RPMI7951 (cell line): ENCODE measurements at regions not wholly inside any gene's neighbourhood (a gene's known extent, or its start where the extent isn't known, plus 50 kb on each side); places are given as distances from the start of the nearest gene placed in this dataset.

Experiments used
- DNase-seq: peaks from one replicate; pipeline ENCODE4 v3.0.0-alpha.2; 2012; ENCODE audit warnings: low read depth

DNA sequence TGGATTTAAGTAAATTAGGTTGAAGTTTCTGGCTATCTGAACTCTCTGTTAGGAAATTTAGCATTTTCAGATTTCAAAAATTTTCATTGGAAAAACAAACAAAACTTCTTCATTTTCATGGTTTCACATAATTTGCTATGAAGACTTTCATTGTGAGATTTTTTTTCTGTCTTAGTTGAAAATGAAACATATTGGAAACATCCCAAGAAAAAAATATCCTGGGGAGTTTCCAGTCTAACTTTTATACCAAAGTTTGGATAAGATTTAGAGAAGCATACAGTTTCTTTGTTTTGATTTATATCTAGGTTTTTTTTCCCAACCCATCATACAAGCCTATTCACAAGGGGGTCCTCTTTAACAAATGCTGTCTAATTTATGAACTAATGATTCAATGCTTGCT, 300.5 kb upstream of the SEMA3A start:
- DNase-seq: no peak

DNA sequence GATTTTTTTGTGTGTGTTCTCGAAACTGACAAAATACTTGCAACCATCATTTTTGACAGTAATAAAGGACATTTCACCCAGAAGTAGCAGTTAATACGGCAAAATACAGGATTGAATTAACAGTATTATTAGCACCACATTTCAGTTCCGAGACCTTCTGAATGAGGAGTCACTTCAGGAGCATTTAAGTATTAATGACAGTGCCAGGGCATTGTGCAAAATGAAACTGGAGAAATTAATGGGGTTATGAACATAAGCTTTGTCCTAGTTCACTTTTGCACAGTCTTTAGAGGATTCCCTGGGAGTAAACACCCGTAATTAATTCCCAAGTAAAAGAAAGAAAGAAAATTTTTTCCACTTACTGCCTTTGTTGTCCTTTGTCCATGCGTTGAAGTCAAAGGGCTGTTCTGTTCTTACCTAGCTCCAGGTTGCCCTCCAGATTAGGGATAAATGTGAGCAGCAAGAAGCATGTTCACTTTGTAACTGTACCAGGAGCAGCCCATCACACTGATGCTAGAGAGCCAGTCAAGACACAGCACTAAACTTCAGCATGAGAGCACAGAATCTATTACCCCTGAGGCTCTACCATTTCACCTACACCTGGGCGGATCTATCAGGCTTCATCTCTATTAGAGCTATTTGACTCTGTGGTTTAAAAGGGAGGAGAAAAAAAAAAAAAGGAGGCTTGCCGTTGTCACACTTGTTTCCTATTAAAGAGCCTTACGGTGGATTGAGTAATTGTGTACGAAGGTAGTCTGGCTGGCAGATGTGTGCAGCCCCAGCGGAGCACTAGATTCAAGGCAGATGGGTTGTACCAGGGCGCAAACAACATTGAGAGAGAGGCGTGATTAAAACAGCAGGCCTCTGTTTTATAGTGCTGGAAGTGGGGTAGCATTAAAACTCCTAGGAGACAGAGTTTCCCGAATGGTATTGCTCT, 297.8 kb upstream of the SEMA3A start:
- no peak for DNase-seq

GRCh38 chr7:84490661-84491060, 296.1 kb upstream of the SEMA3A start:
- peak; percentile 26 for DNase-seq

GRCh38 chr7:84484502-84485079, 290.0 kb upstream of the SEMA3A start:
- no peak for DNase-seq

DNA sequence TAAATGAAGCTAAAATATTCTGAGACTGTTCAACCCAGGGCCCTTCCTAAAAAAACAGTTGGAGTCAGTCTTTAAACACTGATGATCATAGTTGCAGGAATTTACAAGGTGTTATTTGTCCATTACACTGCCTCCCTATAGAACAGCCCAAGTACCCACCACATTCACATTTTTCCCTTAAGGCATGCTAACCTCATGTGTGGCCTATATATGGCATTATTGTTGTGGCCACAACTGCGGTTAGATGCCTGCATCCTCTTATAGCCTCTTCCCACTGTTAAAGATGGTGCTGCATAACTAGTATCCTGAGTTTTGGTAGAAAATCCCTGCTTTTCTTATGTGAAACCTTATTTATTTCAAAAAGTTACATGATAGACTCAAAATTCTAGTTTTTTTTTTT, 287.9 kb upstream of the SEMA3A start:
- DNase-seq: peak; percentile 8

DNA sequence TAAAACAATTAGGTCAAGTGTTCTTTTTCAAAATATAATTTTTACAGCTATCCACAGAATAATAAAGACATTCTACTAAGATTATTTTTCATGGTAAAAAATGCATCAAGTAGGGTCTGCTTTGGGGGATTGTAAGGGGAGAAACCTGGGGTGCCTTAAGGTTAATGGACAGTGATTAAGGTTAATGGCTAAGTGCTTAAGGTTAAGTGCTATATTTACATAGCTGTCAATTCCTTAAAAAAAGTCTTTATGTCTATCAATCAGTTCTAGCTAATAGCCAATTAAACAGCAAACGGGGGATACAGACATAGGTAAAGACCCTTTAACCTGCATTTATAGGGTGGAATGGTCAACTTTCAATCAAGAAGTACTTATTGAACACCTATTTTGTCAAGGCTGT, 284.5 kb upstream of the SEMA3A start:
- DNase-seq: no peak

DNA sequence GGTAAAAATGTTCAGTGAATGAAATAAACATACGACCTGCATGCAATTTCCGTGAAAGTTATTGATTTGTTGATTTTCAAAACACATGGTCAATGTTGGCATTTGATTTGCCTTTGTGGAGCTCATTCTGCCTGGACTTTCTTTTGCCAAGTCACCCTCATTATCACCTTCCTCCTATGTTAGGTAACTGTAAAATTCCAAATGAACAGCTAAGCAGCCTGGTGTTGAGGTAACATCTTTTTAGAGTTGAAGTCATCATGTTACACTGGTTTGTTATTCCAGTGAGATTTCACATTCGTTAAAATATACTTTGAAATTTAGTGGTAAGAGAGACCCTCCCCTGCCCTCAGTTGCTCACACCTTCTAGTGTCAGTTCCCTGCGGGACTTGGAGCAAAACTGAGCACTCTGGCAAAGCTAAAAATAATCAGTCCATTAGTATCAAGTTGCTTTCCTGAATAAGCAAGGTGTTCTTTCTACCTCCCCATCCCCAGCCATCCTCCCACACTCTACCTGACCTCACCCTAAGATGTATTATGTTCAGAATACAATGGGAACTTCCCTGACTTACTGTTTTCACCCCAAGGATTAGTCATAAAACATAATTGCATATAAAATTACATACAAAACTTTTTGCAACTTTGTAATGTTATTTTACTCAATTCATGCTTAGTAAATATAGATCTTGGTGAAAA, 283.3 kb upstream of the SEMA3A start:
- no peak for DNase-seq

- no peak for DNase-seq
Observed at GRCh38 chr7:84474436-84474835, 279.8 kb upstream of the SEMA3A start.

- DNase-seq: no peak
Observed at GRCh38 chr7:84471576-84471975, 277.0 kb upstream of the SEMA3A start.

DNA sequence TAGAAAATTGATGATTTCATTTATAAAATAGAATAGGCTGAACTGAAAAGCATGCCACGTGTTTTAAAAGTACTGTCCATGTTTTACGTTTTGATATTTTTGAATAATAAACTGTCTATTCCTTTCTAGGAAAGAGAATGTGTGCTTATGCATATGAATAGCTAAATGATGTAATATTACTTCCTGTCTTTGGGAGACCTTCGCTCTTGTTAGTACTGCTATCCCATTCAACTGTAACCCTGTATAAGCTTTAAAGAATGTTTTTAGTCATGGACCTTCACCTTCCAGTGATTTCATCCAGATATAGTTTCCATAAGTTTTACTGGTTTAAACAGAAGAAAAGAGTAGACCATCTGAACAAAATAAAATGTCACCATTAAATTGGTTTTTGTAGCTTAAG, 274.4 kb upstream of the SEMA3A start:
- DNase-seq: no peak

- DNase-seq: no peak
Observed at GRCh38 chr7:84462259-84462658, 267.7 kb upstream of the SEMA3A start.

GRCh38 chr7:84461093-84461492, 266.5 kb upstream of the SEMA3A start:
- DNase-seq: no peak

- no peak for DNase-seq
Observed at GRCh38 chr7:84455788-84456187, 261.2 kb upstream of the SEMA3A start.

- DNase-seq: peak; percentile 2
Observed at GRCh38 chr7:84454174-84454959, 259.8 kb upstream of the SEMA3A start.

DNA sequence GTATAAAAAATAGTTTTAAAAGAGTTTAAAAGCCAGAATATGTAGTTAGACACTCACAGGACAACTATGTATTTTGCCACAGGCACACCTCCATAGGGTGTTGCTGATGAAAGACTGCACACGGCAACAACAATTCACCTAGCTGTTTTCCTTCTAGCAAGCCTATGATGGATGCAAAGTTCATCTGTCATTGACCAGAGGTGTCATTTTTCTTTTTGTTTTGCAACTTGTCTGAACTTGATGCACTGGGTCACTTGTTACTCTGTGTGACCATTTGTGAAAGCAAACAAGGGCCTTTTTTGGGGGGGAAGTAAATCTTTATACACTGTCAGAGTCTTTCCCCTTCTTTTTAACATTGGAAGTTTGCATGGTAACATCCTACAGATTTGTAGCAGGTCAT, 258.0 kb upstream of the SEMA3A start:
- no peak for DNase-seq

- DNase-seq: no peak
Observed at GRCh38 chr7:84450772-84451171, 256.2 kb upstream of the SEMA3A start.

GRCh38 chr7:84447636-84448293, 253.2 kb upstream of the SEMA3A start:
- no peak for DNase-seq

- no peak for DNase-seq
Observed at GRCh38 chr7:84446991-84447480, 252.4 kb upstream of the SEMA3A start.

DNA sequence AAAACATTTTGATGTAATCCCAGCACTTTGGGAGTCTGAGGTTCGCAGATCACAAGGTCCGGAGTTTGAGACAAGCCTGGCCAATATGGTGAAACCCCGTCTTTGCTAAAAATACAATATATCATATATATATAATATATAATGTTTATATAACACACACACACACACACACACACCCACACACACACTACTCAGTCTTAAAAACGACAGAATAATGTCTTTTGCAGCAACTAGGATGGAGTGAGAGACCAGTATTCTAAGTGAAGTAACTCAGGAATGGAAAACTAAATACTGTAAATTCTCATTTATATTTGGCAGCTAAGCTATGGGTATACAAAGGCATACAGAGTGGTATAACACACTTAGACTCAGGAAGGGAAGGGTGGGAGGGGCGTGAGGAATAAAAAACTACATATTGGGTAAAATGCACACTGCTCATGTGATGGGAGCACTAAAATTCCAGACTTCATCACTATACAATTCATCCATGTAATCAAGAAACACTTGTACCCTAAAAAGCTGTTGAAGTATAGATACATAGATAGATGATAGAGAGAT, 231.2 kb upstream of the SEMA3A start:
- DNase-seq: no peak

DNA sequence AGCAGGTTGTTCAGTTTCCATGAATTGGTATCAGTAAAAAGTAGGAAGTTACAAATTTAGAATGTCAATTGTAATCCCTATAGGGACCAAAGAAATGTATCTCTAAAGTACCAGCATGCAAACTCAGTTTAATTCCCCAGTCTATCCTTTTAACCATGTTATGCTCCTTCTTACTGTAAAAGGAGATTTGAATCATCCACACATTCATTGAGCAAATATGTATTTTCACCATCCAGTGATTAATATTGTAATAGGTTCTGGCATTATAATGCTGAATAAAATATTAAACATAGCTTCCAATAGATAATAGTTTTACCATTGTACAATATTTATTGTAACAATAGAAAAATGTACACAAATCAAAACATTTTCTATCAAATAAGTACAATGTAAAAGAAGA, 228.2 kb upstream of the SEMA3A start:
- no peak for DNase-seq
